ENCODE measurements at regions not wholly inside any gene's neighbourhood (a gene's known extent, or its start where the extent isn't known, plus 50 kb on each side); places are given as distances from the start of the nearest gene placed in this dataset.

GRCh38 chr18:52174220-52174619 lies 165.8 kb upstream of the DCC start:
- CTCF ChIA-PET (ENCODE audit: low intra/inter-chr PET ratio) = no interaction called here
- Histone ChIP-seq H3K27ac (ENCODE audit: extremely low read depth, low read depth, low read length) (no peak overlapping the region), H3K36me3 (ENCODE audit: control insufficient read depth, insufficient read depth, low read length) (no peaks in the 10 kb centered on the region), H2AFZ (ENCODE audit: low read depth, low read length) (no peak overlapping the region), H3K9me3 (replicated peaks; ENCODE audit: control insufficient read depth, insufficient read depth, low read depth, low read length) (no peaks in the 10 kb centered on the region), H3K9ac (ENCODE audit: insufficient read depth in 1 of 2, low read depth in 2 of 2, low read length in 2 of 2) (no peak overlapping the region), H3K4me1 (replicated peaks in 1 of 2; ENCODE audit: control insufficient read depth in 2 of 2, insufficient read depth in 2 of 2, low read length in 2 of 2) (no peaks in the 10 kb centered on the region), H3K27me3 (ENCODE audit: control insufficient read depth in 2 of 2, insufficient read depth in 2 of 2, low read length in 2 of 2) (no peaks in the 10 kb centered on the region), H3K9me1 (ENCODE audit: control insufficient read depth, insufficient read depth, low read length) (no peaks in the 10 kb centered on the region), H3K4me3 (no peak overlapping the region), H3K4me2 (ENCODE audit: insufficient read depth, low read length) (no peak overlapping the region), H3K79me2 (ENCODE audit: control insufficient read depth, insufficient read depth, low read length) (no peaks in the 10 kb centered on the region), H4K20me1 (replicated peaks; ENCODE audit: control insufficient read depth, insufficient read depth, low read length) (no peaks in the 10 kb centered on the region)
- in situ Hi-C loops (cut with MboI) = no loop called here
- no peak for FAIRE-seq
- DNase-seq (ENCODE audit: extremely low read depth in 1 of 4, low spot score in 3 of 4) = no peak
- POLR2A ChIA-PET = no interaction called here
- no TSS peak for BruUV-seq (replicated peaks)
- intact Hi-C loops (cut with micrococcal nuclease) = no loop called here
- 11% methylated on average over 1 of the region's 1 CpG for WGBS (ENCODE audit: insufficient coverage, low coverage, missing lambda C conversion rate)
- ATAC-seq = no peak
- no peak for TF ChIP-seq ATF7 (IDR thresholded peaks at IDR 0.05)
- TF ChIP-seq, protein P1, sequence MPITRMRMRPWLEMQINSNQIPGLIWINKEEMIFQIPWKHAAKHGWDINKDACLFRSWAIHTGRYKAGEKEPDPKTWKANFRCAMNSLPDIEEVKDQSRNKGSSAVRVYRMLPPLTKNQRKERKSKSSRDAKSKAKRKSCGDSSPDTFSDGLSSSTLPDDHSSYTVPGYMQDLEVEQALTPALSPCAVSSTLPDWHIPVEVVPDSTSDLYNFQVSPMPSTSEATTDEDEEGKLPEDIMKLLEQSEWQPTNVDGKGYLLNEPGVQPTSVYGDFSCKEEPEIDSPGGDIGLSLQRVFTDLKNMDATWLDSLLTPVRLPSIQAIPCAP (CRISPR knock-in tag; IDR thresholded peaks at IDR 0.05; ENCODE audit: borderline replicate concordance) = no peak
- TF ChIP-seq GATA2 (CRISPR knock-in tag; IDR thresholded peaks at IDR 0.05) = no peak
- TF ChIP-seq MED1 (CRISPR knock-in tag; IDR thresholded peaks at IDR 0.05; ENCODE audit: borderline replicate concordance) = no peak
- TF ChIP-seq CREB1 (IDR thresholded peaks at IDR 0.05) = no peak
- TF ChIP-seq CREB1 (CRISPR knock-in tag; IDR thresholded peaks at IDR 0.05) = no peak
- no peak for TF ChIP-seq SMAD3 (CRISPR knock-in tag; conservative IDR thresholded peaks at IDR 0.05)
- no peak for TF ChIP-seq ZFPM2 (CRISPR knock-in tag; IDR thresholded peaks at IDR 0.05)
- TF ChIP-seq TCF15 (CRISPR knock-in tag; IDR thresholded peaks at IDR 0.05) = no peak
- no peak for TF ChIP-seq SETDB1 (IDR thresholded peaks at IDR 0.05; ENCODE audit: low read length)
- TF ChIP-seq BDP1 (IDR thresholded peaks at IDR 0.05; ENCODE audit: insufficient read depth, insufficient read length) = no peak
- TF ChIP-seq, protein P2, sequence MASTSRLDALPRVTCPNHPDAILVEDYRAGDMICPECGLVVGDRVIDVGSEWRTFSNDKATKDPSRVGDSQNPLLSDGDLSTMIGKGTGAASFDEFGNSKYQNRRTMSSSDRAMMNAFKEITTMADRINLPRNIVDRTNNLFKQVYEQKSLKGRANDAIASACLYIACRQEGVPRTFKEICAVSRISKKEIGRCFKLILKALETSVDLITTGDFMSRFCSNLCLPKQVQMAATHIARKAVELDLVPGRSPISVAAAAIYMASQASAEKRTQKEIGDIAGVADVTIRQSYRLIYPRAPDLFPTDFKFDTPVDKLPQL (IDR thresholded peaks at IDR 0.05; ENCODE audit: extremely low read depth, insufficient read length) = no peak
- TF ChIP-seq TRIM24 (IDR thresholded peaks at IDR 0.05) = no peak

All from K562 (cell line).